Heart right ventricle (tissue), 16 donors: ENCODE measurements at regions not wholly inside any gene's neighbourhood (a gene's known extent, or its start where the extent isn't known, plus 50 kb on each side); places are given as distances from the start of the nearest gene placed in this dataset.

ENCODE experiments used
- ATAC-seq, 8 donors: fragments of 200-7000 bp; cut with Tn5 transposase; one replicate each; pipeline ENCODE4 v1.9.1; 2020; ENCODE audit warnings: mild to moderate bottlenecking in 8 of 8, moderate library complexity in 8 of 8, moderate number of reproducible peaks in 1 of 8
- DNase-seq, 2 donors: peaks; one replicate each; pipeline ENCODE4 v3.0.0-alpha.2; 2020
- H3K27ac ChIP-seq, 10 donors: fragments of 200-600 bp; sonication (generic) in 2 of 10; one replicate each; pipeline versions ENCODE4 v1.5.0 to v1.8.0; 2020 to 2022; ENCODE audit warnings: mild to moderate bottlenecking in 3 of 10
- H3K27me3 ChIP-seq, 7 donors: fragments of 200-600 bp; one replicate each; pipeline ENCODE4 v1.8.0; 2021 to 2022; ENCODE audit warnings: mild to moderate bottlenecking in 2 of 7
- H3K36me3 ChIP-seq, 9 donors: fragments of 200-600 bp; sonication (generic) in 1 of 9; one replicate each; pipeline versions ENCODE4 v1.5.0 to v1.8.0; 2020 to 2022; ENCODE audit warnings: mild to moderate bottlenecking in 2 of 9
- H3K4me1 ChIP-seq, 9 donors: fragments of 200-600 bp; sonication (generic) in 1 of 9; one replicate each; pipeline versions ENCODE4 v1.5.0 to v1.8.0; 2020 to 2022; ENCODE audit warnings: mild to moderate bottlenecking in 4 of 9
- H3K4me3 ChIP-seq, 10 donors: fragments of 200-600 bp; sonication (generic) in 2 of 10; one replicate each; pipeline versions ENCODE4 v1.5.0 to v1.8.0; 2020 to 2022; ENCODE audit warnings: mild to moderate bottlenecking in 7 of 10, moderate library complexity in 2 of 10
- H3K9me3 ChIP-seq, 11 donors: fragments of 200-600 bp in 10 of 11; sonication (generic) in 2 of 11; one replicate each; pipeline versions ENCODE4 v1.5.0 to v1.8.0; 2013 to 2022; ENCODE audit warnings: mild to moderate bottlenecking in 2 of 11, control low read depth in 1 of 11, moderate library complexity in 1 of 11
- WGBS, 2 donors: extraction: QIAGEN DNeasy Blood & Tissue Kit; methylation state at CpG; one replicate each; pipeline ENCODE4 v1.1.7; 2013; ENCODE audit warnings: inconsistent platforms in 1 of 2; 5-methylcytosine and 5-hydroxymethylcytosine counted together
- intact Hi-C, 10 donors: fragments of 100-400 bp; cut with DNase I; formaldehyde crosslinking; loops; one replicate each; pipeline versions ENCODE4 v1.11.1 to v1.14.2; 2022
- TF ChIP-seq, protein P1 (sequence below), 9 donors: fragments of 200-600 bp; sonication (generic) in 2 of 9; IDR thresholded peaks; one replicate each; pipeline versions ENCODE4 v1.5.0 to v1.8.0; 2021 to 2022; ENCODE audit warnings: antibody characterized with exemption in 9 of 9, mild to moderate bottlenecking in 5 of 9, moderate library complexity in 1 of 9
- donor health status: Arrhythmogenic right ventricular cardiomyopathy.
- donor health status: ischemic (EF 13 %, LVEDD 7.1; RV severe dilation, severe dysfunction).
- donor health status: healthy with polysubstance abuse.
- donor health status: DM: no; HTN: yes; CAD: no.
- donor health status: DM: no; HTN: no; CAD: no.
- donor health status: ischemic (EF 25% LVEDD 6.9; RV normal size, moderate dysfunction).
- donor health status: ischemic (EF 25% LVEDD 5.7; RV mildly dilated, moderate dysfunction).
- donor health status: healthy.
- donor health status: DM: yes; HTN: yes; CAD: no.
- donor health status: Ischemic cardiomyopathy.
- donor health status: ischemic (EF 35%, LVEDD 5.7; RV mildly dilated, moderate dysfunction).
- donor health status: nonischemic (EF 11% LVEDD 7.7; RV severe dilation, severe dysfunction).
- donor health status: DM: yes; HTN: yes; CAD: no.
- donor health status: PGD.
- donor health status: ischemic (EF 29% LVEDD 5.4; RV normal size, mild dysfunction).
- donor health status: nonischemic (EF 23%, LVEDD 6.1; RV moderate dilation, normal function).

DNA sequence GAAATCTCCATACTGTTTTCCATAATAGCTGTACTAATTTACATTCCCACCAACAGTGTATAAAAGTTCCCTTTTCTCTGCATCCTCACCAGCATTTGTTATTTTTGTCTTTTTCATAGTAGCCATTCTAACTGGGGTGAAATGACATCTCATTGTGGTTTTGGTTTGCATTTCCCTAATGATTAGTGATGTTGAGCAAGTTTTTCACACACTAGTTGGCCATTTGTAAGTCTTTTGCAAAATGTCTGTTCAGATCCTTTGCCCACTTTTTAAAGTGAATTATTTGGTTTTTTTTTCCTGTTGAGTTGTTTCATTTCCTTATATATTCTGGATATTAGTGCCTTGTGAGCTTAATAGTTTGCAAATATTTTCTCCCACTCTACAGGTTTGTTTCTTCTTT lies 101.0 kb upstream of the NFE2L3 start:
- no peaks in the 10 kb centered on the region for H3K36me3 ChIP-seq
- H3K27me3 ChIP-seq: peaks cover 0 to 78% (median 16%) of the 10 kb centered on the region in 7 donors
- no peak overlapping the region for H3K27ac ChIP-seq
- intact Hi-C loops: no loop called here
- no peak overlapping the region for H3K4me3 ChIP-seq
- H3K9me3 ChIP-seq: peaks cover 0 to 28% (median 0%) of the 10 kb centered on the region in 11 donors
- ATAC-seq: no peak
- H3K4me1 ChIP-seq: no peaks in the 10 kb centered on the region
- DNase-seq: no peak
- TF ChIP-seq, protein P1, sequence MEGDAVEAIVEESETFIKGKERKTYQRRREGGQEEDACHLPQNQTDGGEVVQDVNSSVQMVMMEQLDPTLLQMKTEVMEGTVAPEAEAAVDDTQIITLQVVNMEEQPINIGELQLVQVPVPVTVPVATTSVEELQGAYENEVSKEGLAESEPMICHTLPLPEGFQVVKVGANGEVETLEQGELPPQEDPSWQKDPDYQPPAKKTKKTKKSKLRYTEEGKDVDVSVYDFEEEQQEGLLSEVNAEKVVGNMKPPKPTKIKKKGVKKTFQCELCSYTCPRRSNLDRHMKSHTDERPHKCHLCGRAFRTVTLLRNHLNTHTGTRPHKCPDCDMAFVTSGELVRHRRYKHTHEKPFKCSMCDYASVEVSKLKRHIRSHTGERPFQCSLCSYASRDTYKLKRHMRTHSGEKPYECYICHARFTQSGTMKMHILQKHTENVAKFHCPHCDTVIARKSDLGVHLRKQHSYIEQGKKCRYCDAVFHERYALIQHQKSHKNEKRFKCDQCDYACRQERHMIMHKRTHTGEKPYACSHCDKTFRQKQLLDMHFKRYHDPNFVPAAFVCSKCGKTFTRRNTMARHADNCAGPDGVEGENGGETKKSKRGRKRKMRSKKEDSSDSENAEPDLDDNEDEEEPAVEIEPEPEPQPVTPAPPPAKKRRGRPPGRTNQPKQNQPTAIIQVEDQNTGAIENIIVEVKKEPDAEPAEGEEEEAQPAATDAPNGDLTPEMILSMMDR (IDR thresholded peaks at IDR 0.05): no peak

DNA sequence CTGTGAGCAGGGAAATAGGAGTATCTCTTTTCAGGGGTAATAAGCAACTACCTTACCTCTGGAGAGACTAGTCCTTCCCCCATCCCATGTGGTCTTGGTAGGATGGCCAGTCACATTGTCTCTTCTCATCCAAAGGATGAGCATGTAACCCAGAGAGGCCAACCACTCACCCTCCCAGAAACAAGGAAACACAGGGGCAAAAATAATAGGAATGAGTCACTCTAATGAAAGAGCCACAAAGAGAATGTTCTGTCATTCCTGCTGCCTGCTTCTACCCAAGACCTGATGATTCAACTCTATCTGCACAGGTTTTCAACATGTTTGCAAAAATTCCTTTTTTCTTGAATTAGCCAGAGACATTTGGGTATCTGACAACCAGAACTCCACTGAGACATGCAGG lies 99.3 kb upstream of the NFE2L3 start:
- DNase-seq (no peak), ATAC-seq (no peak)
- no peaks in the 10 kb centered on the region for H3K36me3 ChIP-seq
- H3K4me3 ChIP-seq: no peak overlapping the region
- intact Hi-C loops: no loop called here
- peaks cover 0 to 4% (median 0%) of the 10 kb centered on the region in 9 donors for H3K4me1 ChIP-seq
- H3K9me3 ChIP-seq: peaks cover 0 to 28% (median 4%) of the 10 kb centered on the region in 11 donors
- no peak overlapping the region for H3K27ac ChIP-seq
- TF ChIP-seq, protein P1 (IDR thresholded peaks at IDR 0.05): no peak
- peaks cover 0 to 79% (median 22%) of the 10 kb centered on the region in 7 donors for H3K27me3 ChIP-seq

DNA sequence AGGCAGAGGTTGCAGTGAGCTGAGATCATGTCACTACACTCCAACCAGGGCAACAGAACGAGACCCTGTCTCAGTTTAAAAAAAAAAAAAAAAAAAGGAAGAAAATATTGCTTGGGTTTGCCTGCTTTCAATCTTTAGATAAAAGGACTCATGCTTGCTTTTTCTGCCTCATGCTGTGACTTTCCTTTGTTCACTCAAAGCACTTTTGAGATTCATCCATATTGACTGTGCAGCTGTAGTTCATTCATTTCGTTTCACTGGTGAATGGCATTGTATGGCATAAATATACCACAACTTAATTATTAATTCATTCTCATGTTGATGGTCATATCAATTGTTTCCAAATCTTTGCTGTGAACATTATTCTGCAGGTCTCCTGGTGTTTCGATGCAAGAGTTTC lies 97.6 kb upstream of the NFE2L3 start:
- TF ChIP-seq, protein P1 (IDR thresholded peaks at IDR 0.05): no peak
- no peak for ATAC-seq
- intact Hi-C loops: no loop called here
- H3K27me3 ChIP-seq: peaks cover 0 to 80% (median 31%) of the 10 kb centered on the region in 7 donors
- peaks cover 0 to 5% (median 0%) of the 10 kb centered on the region in 9 donors for H3K4me1 ChIP-seq
- peaks cover 0 to 28% (median 4%) of the 10 kb centered on the region in 11 donors for H3K9me3 ChIP-seq
- no peak overlapping the region for H3K27ac ChIP-seq
- no peaks in the 10 kb centered on the region for H3K36me3 ChIP-seq
- DNase-seq: no peak
- H3K4me3 ChIP-seq: no peak overlapping the region
- WGBS, 2 donors: 73 to 84% methylated on average over 3 of the region's 3 CpGs

DNA sequence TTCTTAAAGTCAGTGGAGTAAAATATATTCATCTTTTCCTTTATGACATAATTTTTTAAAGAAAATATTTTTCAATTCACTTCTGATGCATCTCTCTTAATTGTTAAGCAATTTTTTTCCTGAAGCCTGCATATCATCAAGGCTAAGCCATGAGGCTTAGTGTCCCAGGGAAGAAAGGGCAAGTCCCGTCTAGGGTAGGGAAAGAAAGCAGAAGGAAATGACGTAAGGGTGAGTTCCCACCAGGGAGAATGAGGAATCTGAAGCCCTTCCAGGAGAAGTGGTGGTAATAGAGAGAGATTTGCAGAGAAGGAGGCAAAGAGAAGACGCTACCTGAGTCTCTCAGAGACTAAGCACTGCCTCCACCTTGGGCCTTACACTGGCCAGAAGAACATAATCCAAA lies 96.8 kb upstream of the NFE2L3 start:
- Histone ChIP-seq H3K9me3 (peaks cover 0 to 28% (median 4%) of the 10 kb centered on the region in 11 donors), H3K4me3 (no peak overlapping the region), H3K36me3 (no peaks in the 10 kb centered on the region), H3K4me1 (peaks cover 0 to 5% (median 0%) of the 10 kb centered on the region in 9 donors), H3K27me3 (peaks cover 0 to 82% (median 39%) of the 10 kb centered on the region in 7 donors), H3K27ac (no peak overlapping the region)
- intact Hi-C loops: no loop called here
- DNase-seq: no peak
- no peak for ATAC-seq
- TF ChIP-seq, protein P1 (IDR thresholded peaks at IDR 0.05): no peak
- 64 to 76% methylated on average over 3 of the region's 3 CpGs for WGBS, 2 donors
